Body of pancreas (tissue), 4 donors: ENCODE measurements at regions not wholly inside any gene's neighbourhood (a gene's known extent, or its start where the extent isn't known, plus 50 kb on each side); places are given as distances from the start of the nearest gene placed in this dataset.

Experiments
- ATAC-seq: fragments of 150-250 bp; one replicate; pipeline ENCODE4 v1.9.1; 2016
- DNase-seq, 4 donors: peaks; one replicate each; pipeline ENCODE4 v3.0.0-alpha.2; 2019
- H3K27ac ChIP-seq, 4 donors: fragments of 200-600 bp; sonication (generic); 1 replicate in 3 of 4; 2 replicates in 1 of 4; pipeline versions ENCODE4 v1.5.1 to v1.6.1; 2016 to 2019; ENCODE audit warnings: mild to moderate bottlenecking in 1 of 4, mixed read lengths in 1 of 4, moderate library complexity in 1 of 4
- H3K27me3 ChIP-seq, 2 donors: fragments of 200-600 bp; sonication (generic); one replicate each; pipeline ENCODE4 v1.6.0; 2016; ENCODE audit warnings: mild to moderate bottlenecking in 1 of 2
- H3K36me3 ChIP-seq, 2 donors: fragments of 200-600 bp; sonication (generic); replicated peaks in 1 of 2; 2 replicates each; pipeline ENCODE4 v1.5.1; 2016; ENCODE audit warnings: low read depth in 2 of 2; ENCODE audit not compliant: insufficient read depth in 1 of 2
- H3K4me1 ChIP-seq: fragments of 200-600 bp; sonication (generic); one replicate; pipeline ENCODE4 v1.6.0; 2016
- H3K4me3 ChIP-seq, 2 donors: fragments of 200-600 bp; sonication (generic); 1 replicate in 1 of 2; 2 replicates in 1 of 2; pipeline ENCODE4 v1.5.1; 2016 to 2019
- H3K9me3 ChIP-seq, 3 donors: fragments of 200-600 bp; sonication (generic); 1 replicate in 2 of 3; 2 replicates in 1 of 3; pipeline ENCODE4 v1.5.1; 2016
- POLR2A ChIP-seq, 3 donors: fragments of 450-650 bp; IDR thresholded peaks; one replicate each; pipeline ENCODE4 v1.6.1; 2016; ENCODE audit warnings: antibody characterized with exemption in 3 of 3, mild to moderate bottlenecking in 2 of 3
- WGBS, 2 donors: methylation state at CpG; one replicate each; pipeline ENCODE4 v1.1.5; 2017; 5-methylcytosine and 5-hydroxymethylcytosine counted together
- intact Hi-C: fragments of 100-400 bp; cut with DNase I; formaldehyde crosslinking; loops from one replicate; pipeline ENCODE4 v1.15.1; 2023
- TF ChIP-seq, protein P1 (sequence below), 7 experiments: fragments of 450-650 bp in 4 of 7; fragments of 200-600 bp in 3 of 7; sonication (generic) in 3 of 7; IDR thresholded peaks; one replicate each; pipeline ENCODE4 v1.5.1; 2016 to 2019; ENCODE audit warnings: antibody characterized with exemption in 7 of 7

GRCh38 chr1:244353551-244354091 is 98.1 kb downstream of the ADSS2 start:
- Histone ChIP-seq H3K4me1 (no peaks in the 10 kb centered on the region), H3K9me3 (no peaks in the 10 kb centered on the region), H3K27ac (no peak overlapping the region), H3K4me3 (no peak overlapping the region), H3K27me3 (no peaks in the 10 kb centered on the region), H3K36me3 (no peaks in the 10 kb centered on the region)
- ATAC-seq: peak; percentile 71
- intact Hi-C loops: no loop called here
- peak in 3 of 4 donors; percentile 13 to 73 (median 26) for DNase-seq
- 63 to 70% methylated on average over 7 of the region's 7 CpGs for WGBS, 2 donors
- TF ChIP-seq, protein P1, sequence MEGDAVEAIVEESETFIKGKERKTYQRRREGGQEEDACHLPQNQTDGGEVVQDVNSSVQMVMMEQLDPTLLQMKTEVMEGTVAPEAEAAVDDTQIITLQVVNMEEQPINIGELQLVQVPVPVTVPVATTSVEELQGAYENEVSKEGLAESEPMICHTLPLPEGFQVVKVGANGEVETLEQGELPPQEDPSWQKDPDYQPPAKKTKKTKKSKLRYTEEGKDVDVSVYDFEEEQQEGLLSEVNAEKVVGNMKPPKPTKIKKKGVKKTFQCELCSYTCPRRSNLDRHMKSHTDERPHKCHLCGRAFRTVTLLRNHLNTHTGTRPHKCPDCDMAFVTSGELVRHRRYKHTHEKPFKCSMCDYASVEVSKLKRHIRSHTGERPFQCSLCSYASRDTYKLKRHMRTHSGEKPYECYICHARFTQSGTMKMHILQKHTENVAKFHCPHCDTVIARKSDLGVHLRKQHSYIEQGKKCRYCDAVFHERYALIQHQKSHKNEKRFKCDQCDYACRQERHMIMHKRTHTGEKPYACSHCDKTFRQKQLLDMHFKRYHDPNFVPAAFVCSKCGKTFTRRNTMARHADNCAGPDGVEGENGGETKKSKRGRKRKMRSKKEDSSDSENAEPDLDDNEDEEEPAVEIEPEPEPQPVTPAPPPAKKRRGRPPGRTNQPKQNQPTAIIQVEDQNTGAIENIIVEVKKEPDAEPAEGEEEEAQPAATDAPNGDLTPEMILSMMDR (IDR thresholded peaks at IDR 0.05): no peak
- TF ChIP-seq POLR2A (IDR thresholded peaks at IDR 0.05): no peak

GRCh38 chr1:244354810-244355278 is 96.9 kb downstream of the ADSS2 start:
- ATAC-seq (no peak), DNase-seq (no peak)
- no peak overlapping the region for H3K27ac ChIP-seq
- H3K4me1 ChIP-seq: no peaks in the 10 kb centered on the region
- no peaks in the 10 kb centered on the region for H3K9me3 ChIP-seq
- no peak for TF ChIP-seq POLR2A (IDR thresholded peaks at IDR 0.05)
- TF ChIP-seq, protein P1 (IDR thresholded peaks at IDR 0.05): no peak
- intact Hi-C loops: no loop called here
- H3K27me3 ChIP-seq: no peaks in the 10 kb centered on the region
- 67 to 70% methylated on average over 5 of the region's 5 CpGs for WGBS, 2 donors
- no peak overlapping the region for H3K4me3 ChIP-seq
- no peaks in the 10 kb centered on the region for H3K36me3 ChIP-seq

DNA sequence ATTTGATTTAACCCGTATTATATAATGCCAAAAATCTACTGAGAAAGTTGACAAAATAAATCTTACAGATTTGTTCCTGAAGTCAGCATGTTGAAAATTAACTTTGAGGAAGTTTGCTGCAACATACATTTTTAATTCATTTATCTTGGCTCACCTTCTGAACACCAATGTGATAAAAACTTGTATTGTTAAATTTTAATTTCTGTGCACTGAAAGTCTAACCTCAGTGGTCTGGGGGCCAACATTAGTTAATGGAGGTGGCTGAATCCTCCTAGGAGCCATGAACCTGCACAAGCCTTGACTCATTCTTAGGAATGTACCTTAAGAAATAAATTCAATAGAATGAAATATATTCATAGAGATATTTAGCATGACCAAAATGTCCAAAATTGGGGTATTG is 95.3 kb downstream of the ADSS2 start:
- intact Hi-C loops: no loop called here
- Histone ChIP-seq H3K4me1 (no peaks in the 10 kb centered on the region), H3K27me3 (no peaks in the 10 kb centered on the region), H3K4me3 (no peak overlapping the region), H3K9me3 (no peaks in the 10 kb centered on the region), H3K36me3 (no peaks in the 10 kb centered on the region), H3K27ac (no peak overlapping the region)
- ATAC-seq (no peak), DNase-seq (no peak)
- WGBS, 2 donors: 59 to 65% methylated on average over 1 of the region's 1 CpG
- TF ChIP-seq, protein P1 (IDR thresholded peaks at IDR 0.05): no peak
- no peak for TF ChIP-seq POLR2A (IDR thresholded peaks at IDR 0.05)
